HUES6 (cell line): ENCODE measurements at regions not wholly inside any gene's neighbourhood (a gene's known extent, or its start where the extent isn't known, plus 50 kb on each side); places are given as distances from the start of the nearest gene placed in this dataset.
"Not testable (repeated sequence)": the region's sequence is repeated elsewhere in the genome, so short reads cannot be mapped to it uniquely, and the experiment has no call there.

ENCODE experiments used
- H3K27ac ChIP-seq: 2 replicates; pipeline ENCODE4 v1.7.0; 2013; ENCODE audit warnings: low read depth, mild to moderate bottlenecking, low read length, inconsistent platforms
- H3K27me3 ChIP-seq: 2 replicates; pipeline ENCODE4 v1.6.1; 2013; ENCODE audit warnings: low read length; ENCODE audit not compliant: control insufficient read depth, insufficient read depth
- H3K36me3 ChIP-seq: 2 replicates; pipeline ENCODE4 v1.6.1; 2013; ENCODE audit warnings: low read length; ENCODE audit not compliant: control insufficient read depth, insufficient read depth
- H3K4me1 ChIP-seq: 2 replicates; pipeline ENCODE4 v1.6.1; 2013; ENCODE audit warnings: low read length; ENCODE audit not compliant: control insufficient read depth, insufficient read depth
- H3K4me3 ChIP-seq: 2 replicates; pipeline ENCODE4 v1.5.1; 2013; ENCODE audit warnings: low read depth, low read length
- H3K9ac ChIP-seq: one replicate; pipeline ENCODE4 v1.6.1; 2013; ENCODE audit warnings: mild to moderate bottlenecking, low read length
- H3K9me3 ChIP-seq: 2 replicates; pipeline ENCODE4 v1.6.1; 2013; ENCODE audit warnings: low read depth, low read length; ENCODE audit not compliant: control insufficient read depth, insufficient read depth

GRCh38 chr9:22649384-22649783 lies 202.8 kb downstream of the DMRTA1 start:
- Histone ChIP-seq H3K9me3 (no peaks in the 10 kb centered on the region), H3K4me1 (no peaks in the 10 kb centered on the region), H3K9ac (no peak overlapping the region), H3K4me3 (no peak overlapping the region), H3K36me3 (no peaks in the 10 kb centered on the region), H3K27me3 (no peaks in the 10 kb centered on the region), H3K27ac (no peak overlapping the region)

- H3K9ac ChIP-seq, result no peak overlapping the region
- H3K9me3 ChIP-seq, result no peaks in the 10 kb centered on the region
- no peaks in the 10 kb centered on the region for H3K36me3 ChIP-seq
- H3K4me3 ChIP-seq, result no peak overlapping the region
- no peaks in the 10 kb centered on the region for H3K4me1 ChIP-seq
- no peak overlapping the region for H3K27ac ChIP-seq
- no peaks in the 10 kb centered on the region for H3K27me3 ChIP-seq
Measured at GRCh38 chr9:22650145-22650544, 203.5 kb downstream of the DMRTA1 start.

- no peak overlapping the region for H3K4me3 ChIP-seq
- no peaks in the 10 kb centered on the region for H3K4me1 ChIP-seq
- no peaks in the 10 kb centered on the region for H3K27me3 ChIP-seq
- H3K36me3 ChIP-seq, result no peaks in the 10 kb centered on the region
- H3K27ac ChIP-seq, result no peak overlapping the region
- no peaks in the 10 kb centered on the region for H3K9me3 ChIP-seq
- no peak overlapping the region for H3K9ac ChIP-seq
Measured at GRCh38 chr9:22650946-22651345, 204.3 kb downstream of the DMRTA1 start.

DNA sequence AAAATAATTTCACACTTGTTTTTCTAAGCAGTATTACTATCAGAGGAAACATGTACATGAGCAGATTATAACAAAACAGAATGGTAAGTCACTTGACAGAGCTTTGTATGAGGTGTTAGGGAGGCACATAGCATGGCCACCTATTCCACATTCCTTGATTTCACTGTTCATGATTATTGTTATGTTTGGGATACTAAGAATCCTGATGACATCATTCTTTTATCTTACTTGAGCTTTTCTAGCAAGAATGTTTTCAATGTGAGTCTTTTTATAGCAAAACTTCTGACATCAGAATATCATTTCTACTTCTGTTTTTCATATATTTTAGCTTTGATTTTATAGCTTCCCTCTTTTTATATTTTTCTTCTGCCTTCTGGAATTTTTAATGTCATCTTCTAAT lies 208.2 kb downstream of the DMRTA1 start:
- no peak overlapping the region for H3K4me3 ChIP-seq
- no peaks in the 10 kb centered on the region for H3K36me3 ChIP-seq
- peaks cover 4% of the 10 kb centered on the region; the same call in 1 of the 2 replicates for H3K4me1 ChIP-seq
- H3K9me3 ChIP-seq, result no peaks in the 10 kb centered on the region
- H3K9ac ChIP-seq, result no peak overlapping the region
- H3K27me3 ChIP-seq, result no peaks in the 10 kb centered on the region
- H3K27ac ChIP-seq, result no peak overlapping the region

DNA sequence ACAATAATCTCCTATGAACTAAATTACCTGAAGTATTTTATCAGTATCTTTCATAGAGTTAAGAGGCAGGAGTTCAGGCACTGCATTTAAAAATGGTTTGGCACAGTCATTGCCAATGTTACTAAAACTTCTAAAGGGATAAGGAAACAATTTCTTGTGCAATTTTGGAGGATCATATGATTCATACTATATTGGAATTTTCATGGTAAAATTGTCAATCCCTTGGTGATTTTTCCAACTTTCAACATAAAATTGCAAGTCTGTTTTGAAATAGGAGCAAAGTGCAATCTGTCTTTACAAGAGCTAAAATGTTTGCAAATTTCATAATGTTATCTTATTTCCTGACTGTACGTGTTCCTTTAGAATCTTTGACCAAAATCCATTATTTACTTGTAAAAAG lies 211.1 kb downstream of the DMRTA1 start:
- no peaks in the 10 kb centered on the region for H3K9me3 ChIP-seq
- no peaks in the 10 kb centered on the region for H3K36me3 ChIP-seq
- H3K9ac ChIP-seq, result no peak overlapping the region
- H3K4me3 ChIP-seq, result no peak overlapping the region
- peaks cover 4% of the 10 kb centered on the region; the same call in 1 of the 2 replicates for H3K4me1 ChIP-seq
- H3K27ac ChIP-seq, result no peak overlapping the region
- H3K27me3 ChIP-seq, result no peaks in the 10 kb centered on the region

DNA sequence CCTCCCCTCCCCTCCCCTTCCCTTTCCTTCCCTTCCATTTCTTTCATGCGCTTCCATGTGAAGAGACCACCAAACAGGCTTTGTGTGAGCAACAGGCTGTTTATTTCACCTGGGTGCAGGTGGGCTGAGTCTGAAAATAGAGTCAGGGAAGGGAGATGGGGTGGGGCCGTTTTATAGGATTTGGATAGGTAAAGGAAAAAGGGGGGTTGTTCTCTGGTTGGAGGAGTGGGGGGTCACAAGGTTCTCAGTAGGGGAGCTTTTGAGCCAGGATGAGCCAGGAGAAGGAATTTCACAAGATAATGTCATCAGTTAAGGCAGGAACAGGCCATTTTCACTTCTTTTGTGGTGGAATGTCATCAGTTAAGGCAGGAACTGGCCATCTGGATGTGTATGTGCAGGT lies 211.9 kb downstream of the DMRTA1 start:
- not testable (repeated sequence) for H3K27me3 ChIP-seq, H3K36me3 ChIP-seq, H3K4me3 ChIP-seq, H3K9ac ChIP-seq, H3K27ac ChIP-seq, H3K4me1 ChIP-seq, H3K9me3 ChIP-seq

GRCh38 chr9:22682536-22682935 lies 235.9 kb downstream of the DMRTA1 start:
- H3K27ac ChIP-seq, result no peak overlapping the region
- no peak overlapping the region for H3K4me3 ChIP-seq
- H3K4me1 ChIP-seq, result peaks cover 16% of the 10 kb centered on the region; the same call in 1 of the 2 replicates
- H3K27me3 ChIP-seq, result no peaks in the 10 kb centered on the region
- H3K36me3 ChIP-seq, result no peaks in the 10 kb centered on the region
- no peak overlapping the region for H3K9ac ChIP-seq
- H3K9me3 ChIP-seq, result no peaks in the 10 kb centered on the region

GRCh38 chr9:22682961-22683699 lies 236.5 kb downstream of the DMRTA1 start:
- no peak overlapping the region for H3K27ac ChIP-seq
- 0 out of 2 replicates have a peak, but pooled peaks cover 4% of the 10 kb centered on the region for H3K9me3 ChIP-seq
- H3K36me3 ChIP-seq, result no peaks in the 10 kb centered on the region
- no peak overlapping the region for H3K9ac ChIP-seq
- no peak overlapping the region for H3K4me3 ChIP-seq
- no peaks in the 10 kb centered on the region for H3K27me3 ChIP-seq
- H3K4me1 ChIP-seq, result peaks cover 16% of the 10 kb centered on the region; the same call in 1 of the 2 replicates

DNA sequence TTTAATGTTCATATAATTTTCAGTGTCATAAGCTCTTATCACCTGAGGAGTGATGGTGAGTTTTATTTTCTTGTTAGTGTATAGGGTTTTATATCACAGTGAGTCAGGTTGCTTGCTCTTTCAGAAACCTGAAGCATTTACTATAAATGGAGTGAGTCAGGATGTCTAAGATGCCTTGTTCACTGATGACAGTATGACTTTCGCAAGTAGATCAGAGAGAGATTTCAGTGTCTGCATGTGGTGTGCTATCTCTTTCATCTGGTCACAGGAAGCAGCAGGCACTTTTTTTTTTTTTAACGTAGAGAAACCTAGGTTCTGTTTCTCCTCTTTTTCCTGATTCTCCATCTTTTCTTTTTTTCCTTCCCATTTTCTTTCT lies 237.1 kb downstream of the DMRTA1 start:
- Histone ChIP-seq H3K4me3 (no peak overlapping the region), H3K9ac (no peak overlapping the region), H3K4me1 (peaks cover 16% of the 10 kb centered on the region; the same call in 1 of the 2 replicates), H3K36me3 (no peaks in the 10 kb centered on the region), H3K9me3 (0 out of 2 replicates have a peak, but pooled peaks cover 4% of the 10 kb centered on the region), H3K27me3 (no peaks in the 10 kb centered on the region), H3K27ac (no peak overlapping the region)

- Histone ChIP-seq H3K4me1 (no peaks in the 10 kb centered on the region), H3K9ac (no peak overlapping the region), H3K9me3 (no peaks in the 10 kb centered on the region), H3K27ac (no peak overlapping the region), H3K36me3 (no peaks in the 10 kb centered on the region), H3K4me3 (no peak overlapping the region), H3K27me3 (no peaks in the 10 kb centered on the region)
Measured at GRCh38 chr9:22693156-22693555, 246.5 kb downstream of the DMRTA1 start.

DNA sequence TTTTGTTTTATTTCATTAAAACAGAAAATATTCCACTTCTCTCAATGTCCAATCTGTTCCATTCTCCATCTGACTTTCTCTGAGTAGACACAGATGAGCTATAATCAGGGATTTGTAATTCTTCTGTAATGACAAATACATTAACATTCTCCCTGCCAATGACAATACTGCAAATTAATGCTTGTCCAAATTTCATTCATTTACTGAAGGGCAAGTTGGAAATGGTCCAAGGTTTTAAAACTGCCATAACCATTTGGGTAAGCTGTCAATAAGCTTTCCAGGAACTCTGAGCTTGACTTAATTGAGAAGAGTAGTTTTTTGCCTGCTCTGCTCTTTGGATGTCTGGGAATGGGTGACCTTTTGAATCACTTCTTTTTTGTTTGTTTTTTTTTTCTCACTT lies 253.5 kb downstream of the DMRTA1 start:
- Histone ChIP-seq H3K9ac (no peak overlapping the region), H3K4me3 (no peak overlapping the region), H3K36me3 (no peaks in the 10 kb centered on the region), H3K9me3 (no peaks in the 10 kb centered on the region), H3K4me1 (no peaks in the 10 kb centered on the region), H3K27me3 (no peaks in the 10 kb centered on the region), H3K27ac (no peak overlapping the region)
